Astrocyte of the hippocampus (primary cell): ENCODE measurements at regions not wholly inside any gene's neighbourhood (a gene's known extent, or its start where the extent isn't known, plus 50 kb on each side); places are given as distances from the start of the nearest gene placed in this dataset.
"Not testable (repeated sequence)": the region's sequence is repeated elsewhere in the genome, so short reads cannot be mapped to it uniquely, and the experiment has no call there.

Experiments used
- DNase-seq: peaks from one replicate; pipeline ENCODE4 v3.0.0; 2011; ENCODE audit warnings: low read depth, low spot score

- no peak for DNase-seq
These were observed 210.7 kb downstream of the EFCAB11 start for GRCh38 chr14:89743828-89744227.

- DNase-seq, result no peak
These were observed 214.3 kb downstream of the EFCAB11 start for GRCh38 chr14:89740241-89740640.

- no peak for DNase-seq
These were observed 217.6 kb downstream of the EFCAB11 start for GRCh38 chr14:89736881-89737280.

DNA sequence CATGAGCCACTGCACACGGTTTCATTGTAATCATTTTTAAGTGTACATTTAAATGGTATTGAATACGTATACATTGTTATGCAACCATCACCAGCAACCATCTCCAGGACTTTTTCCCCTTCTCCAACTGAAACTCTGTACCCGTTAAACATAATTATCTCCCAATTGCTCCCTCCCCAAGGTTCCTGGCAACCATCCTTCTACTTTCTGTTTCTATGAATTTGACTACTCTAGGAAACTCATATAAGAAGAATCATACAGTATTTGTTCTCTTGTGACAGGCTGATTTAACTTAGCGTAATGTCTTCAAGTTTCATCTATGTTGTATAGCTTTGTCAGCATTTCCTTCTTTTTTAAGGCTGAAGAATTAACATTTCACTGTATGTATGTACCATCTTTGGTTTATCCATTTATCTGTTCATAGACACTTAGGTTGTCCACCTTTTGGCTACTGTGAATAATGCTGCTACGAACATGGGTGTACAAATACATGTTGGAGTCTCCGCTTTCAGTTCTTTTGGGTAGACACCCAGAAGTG lies 223.1 kb downstream of the EFCAB11 start:
- no peak for DNase-seq

DNA sequence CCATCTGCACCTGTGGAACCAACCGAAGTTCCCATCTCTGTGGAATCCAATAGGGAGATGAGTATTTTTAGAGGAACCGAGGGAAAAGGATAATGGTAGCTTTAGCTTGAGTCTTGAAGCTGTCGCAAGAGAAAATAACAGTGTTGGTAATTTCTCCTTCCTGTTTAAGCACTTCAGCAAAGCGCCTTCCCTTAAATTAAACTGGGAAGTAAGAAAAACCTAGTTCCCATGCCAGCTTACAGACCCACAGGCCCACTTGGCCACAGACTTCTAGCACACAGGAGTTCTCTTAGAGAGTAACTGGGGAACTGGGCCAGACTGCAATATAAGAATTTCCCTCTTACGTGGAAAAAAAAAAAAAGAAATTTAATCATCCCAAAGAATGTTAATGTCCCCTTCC lies 223.8 kb downstream of the EFCAB11 start:
- DNase-seq, result no peak

DNA sequence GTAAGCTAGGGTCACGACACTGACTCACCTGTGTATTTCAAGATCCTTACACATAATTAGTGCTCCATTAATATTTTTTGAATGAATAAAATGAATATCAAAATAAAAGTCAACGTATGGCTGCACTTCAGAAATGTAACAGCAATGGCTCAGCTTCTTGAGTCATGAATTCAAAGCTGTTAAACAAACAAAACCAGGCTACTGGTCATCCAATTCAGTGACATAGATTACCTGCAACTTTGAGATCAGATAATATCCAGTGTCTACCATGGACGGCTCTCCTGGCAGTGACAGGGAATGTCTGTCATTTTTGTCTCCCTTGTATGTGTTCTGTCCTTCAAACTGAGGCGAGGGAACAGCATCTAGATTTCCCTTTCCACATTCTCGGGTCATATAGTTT lies 225.6 kb downstream of the EFCAB11 start:
- DNase-seq, result no peak

DNA sequence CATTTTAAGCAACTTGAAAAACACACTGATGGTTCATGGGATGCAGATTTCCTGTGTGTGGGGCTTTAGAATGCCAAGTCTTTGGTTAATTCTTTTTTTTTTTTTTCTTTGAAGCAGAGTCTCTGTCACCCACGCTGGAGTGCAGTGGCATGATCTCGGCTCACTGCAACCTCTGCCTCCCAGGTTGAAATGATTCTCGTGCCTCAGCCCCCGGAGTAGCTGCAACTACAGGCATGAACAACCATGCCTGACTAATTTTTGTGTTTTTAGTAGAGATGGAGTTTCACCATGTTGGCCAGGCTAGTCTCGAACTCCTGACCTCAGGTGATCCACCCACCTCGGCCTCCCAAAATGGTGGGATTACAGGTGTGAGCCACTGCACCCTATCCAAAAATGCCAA lies 228.3 kb downstream of the EFCAB11 start:
- DNase-seq, result not testable (repeated sequence)

DNA sequence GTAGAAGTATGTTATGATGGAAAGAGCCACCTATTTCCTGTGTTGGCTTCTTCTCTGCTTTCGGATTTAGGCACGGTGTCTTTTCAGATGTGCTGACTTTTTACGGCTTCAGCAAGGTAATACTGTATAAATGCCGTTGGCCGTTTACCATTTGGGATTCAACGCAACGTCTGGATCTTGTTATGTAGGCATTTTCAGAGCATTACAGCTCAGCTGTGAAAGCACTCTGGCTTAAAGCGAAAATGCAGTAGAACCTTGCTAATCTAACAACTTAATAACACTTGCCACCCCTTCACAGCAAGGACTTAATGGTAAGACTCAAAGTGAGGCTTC lies 229.9 kb downstream of the EFCAB11 start:
- no peak for DNase-seq

- no peak for DNase-seq
These were observed 230.5 kb downstream of the EFCAB11 start for GRCh38 chr14:89723930-89724627.

DNA sequence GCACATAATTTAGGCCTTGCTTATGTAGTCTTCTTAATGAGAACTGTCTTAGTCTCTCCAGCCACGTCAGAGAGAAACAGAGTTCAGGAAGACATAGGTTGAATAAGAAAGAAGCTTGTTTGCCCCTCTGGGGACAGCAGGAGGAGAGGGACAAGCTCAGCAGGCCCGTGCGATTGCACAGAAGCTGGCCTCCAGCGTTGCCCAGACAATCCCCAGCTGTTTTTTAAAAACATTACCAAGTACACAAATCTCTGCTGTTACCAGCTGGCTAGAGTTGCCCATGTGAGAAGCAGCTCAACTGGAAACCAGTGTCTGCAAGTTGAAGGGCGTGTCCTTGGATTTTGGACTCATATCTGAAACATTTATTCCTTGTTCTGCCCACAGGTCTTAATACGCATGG lies 232.6 kb downstream of the EFCAB11 start:
- DNase-seq, result no peak

DNA sequence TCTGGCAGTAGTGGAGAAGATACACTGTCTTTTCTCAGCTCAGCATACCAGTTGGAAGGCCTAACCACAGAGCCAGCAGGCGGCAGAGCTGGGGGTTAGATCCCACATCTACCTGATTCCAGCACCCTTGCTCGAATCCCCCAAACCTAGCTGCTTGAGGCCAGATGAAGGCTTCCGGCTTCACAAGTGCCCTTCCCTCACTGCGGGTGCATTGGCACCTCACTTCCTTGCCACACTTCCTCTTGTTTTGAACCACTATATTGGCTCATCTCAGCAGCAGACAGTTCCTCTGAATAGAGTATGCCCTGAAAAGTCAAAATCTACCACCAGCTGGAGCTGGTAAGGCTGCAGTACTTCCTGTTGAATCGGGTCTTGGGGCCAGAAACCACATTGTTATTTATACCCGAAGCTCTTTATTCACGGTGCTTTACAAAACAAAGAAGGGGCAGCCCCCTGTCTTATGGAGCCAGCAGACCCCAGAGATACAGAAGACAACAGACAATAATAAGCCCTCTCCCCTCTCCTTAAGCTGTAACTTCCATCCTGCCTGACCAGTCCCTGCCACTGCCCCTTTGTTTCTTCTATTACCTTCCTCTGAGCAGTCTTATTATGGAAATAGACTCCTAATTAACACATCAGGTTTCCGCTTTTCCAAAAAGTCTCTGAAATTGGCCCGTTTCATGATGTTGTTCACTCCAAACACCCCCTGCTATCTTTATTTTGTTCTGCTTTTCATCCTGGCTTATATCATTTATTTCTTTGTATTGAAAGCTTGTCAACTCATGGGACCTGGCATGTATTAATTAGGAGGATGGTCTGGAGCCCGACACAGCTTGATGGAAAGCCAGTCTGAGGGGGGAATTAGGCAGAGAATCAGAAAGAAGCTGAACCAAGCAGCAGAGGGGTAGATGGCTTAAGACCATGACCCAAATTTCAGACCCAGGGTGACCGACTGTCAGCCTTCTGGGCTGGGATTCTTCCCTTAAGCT lies 233.5 kb downstream of the EFCAB11 start:
- DNase-seq, result peak; percentile 9

- DNase-seq, result no peak
These were observed 234.3 kb downstream of the EFCAB11 start for GRCh38 chr14:89720076-89720687.

DNA sequence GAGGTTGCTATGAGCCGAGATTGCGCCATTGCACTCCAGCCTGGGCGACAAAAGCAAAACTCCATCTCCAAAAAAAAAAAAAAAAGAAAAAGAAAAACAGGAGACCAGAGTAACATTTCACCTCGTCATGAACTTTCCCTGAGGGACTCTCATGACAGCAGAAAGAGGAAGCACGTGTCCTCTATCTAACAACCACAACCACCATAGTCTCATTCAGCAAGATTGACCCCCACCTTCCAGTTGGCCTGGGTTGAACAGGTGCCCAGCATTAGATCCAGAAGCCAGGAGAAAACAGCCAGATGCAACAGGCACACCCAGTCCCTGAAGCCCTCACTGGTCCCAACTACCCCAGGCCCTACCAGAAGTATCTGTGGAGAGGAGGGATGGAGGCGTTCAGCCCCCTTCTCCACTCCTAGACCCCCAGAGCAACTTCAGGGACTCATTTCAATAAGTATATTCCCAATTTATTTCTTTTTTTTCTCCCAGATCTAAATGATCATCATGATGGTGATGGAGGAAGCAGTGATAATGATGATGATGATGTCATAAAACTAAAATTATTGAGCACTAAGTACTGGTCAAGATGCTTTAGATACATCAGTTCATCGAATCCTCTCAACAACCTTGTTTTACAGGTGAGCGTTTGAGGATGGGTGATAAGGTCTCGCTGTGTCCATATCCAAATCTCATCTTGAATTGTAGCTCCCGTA lies 235.0 kb downstream of the EFCAB11 start:
- DNase-seq, result no peak

DNA sequence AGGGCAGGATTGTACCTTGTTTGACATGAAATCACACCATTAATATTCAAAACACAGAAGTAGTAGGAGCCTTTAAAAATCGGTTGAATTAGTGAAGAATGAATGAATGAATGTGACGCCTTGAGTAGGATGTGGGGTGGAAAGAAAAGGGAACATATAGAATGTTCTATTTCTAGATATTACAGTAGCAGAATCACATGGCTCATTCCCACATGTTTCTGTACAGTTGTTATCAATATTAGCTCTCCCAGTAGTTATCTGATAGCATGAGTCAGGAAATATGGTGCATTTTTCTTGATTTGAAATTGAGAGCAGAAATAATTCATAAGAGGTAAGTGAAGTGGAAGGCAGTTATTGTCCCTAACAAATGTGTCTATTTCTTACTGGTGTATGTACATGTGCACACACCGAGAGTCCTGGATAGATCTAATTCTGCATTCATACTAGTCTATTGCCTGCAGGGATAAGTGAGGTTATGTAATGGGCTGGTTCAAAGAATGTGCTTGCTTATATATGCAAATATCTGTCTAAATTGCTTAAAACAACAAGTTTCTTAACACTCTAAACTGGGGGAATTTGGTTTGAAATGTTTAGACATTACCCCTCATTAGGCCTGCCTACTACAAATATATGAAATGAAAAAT lies 245.4 kb downstream of the EFCAB11 start:
- no peak for DNase-seq

DNA sequence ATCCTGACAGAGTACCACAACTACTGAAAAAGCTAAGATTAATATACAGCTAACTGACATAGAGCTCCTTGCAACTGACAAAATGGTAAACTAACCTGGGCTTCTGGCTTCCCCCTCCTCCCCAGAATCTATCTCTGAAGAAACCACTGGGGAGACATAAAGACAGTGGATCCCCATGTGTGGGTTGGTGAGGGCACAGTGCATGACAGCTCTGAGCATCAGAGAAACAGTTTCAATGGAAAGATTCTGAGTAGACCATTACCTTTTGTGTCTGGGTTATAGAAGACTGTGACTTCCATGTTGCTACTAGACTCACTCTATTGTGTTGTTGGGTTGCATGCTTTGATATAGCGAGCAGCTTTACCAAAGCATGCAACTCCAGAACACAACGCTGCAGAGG lies 247.4 kb downstream of the EFCAB11 start:
- DNase-seq, result no peak

DNA sequence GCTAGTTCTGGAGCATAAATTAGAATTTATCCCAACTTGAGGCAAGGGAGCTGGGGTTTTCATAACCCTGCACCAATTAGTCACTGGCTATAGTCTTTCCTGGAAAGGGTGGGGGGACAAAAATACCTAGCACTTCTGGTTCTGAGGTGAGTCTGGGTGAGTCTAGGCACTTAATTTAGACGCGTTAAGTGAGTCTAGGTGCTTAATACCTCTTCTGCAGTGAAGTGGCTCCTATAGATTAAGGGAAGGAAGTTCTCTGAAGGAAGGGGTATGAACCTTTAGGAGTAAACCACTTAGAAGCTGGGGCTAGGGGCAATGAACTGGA lies 251.7 kb downstream of the EFCAB11 start:
- DNase-seq, result no peak

DNA sequence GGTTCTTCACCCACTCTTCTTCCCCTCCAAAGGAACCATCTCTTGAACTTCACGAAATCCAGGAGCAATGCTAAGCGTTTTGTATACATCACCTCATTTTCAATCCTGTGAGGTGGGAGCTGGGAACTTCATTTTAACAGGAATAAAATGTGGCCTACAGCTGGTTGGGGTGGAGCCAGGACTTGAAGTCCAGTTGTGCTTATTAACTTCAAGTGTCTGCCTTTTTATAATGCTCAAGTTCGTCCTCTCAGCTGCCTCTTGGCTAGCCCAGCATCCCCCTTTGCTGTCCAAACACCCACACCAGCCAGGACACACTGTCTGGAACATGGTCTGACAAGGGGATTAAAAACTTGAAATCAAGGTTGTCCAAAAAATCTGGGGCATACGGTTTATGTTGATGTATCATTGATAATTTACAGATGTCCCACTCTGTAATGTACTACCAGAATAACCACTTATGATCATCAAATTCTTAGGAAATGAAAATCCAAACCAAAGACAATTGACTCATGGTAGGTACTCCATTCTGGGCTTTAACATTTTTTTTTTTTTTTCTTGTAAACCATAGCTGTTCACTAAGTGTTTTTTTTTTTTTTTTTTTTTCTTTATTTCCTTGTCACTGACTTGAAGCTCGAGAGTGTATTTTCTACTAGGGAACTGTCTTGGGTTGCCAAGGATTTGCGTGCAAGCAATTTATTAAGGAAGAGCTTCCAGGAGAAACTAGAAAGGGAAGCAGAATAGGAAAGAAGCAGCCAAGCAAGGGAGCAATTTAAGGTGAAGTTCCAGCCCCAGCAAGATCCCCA lies 252.3 kb downstream of the EFCAB11 start:
- DNase-seq, result peak; percentile 35

GRCh38 chr14:89701211-89702043 lies 253.1 kb downstream of the EFCAB11 start:
- peak; percentile 90 for DNase-seq

DNA sequence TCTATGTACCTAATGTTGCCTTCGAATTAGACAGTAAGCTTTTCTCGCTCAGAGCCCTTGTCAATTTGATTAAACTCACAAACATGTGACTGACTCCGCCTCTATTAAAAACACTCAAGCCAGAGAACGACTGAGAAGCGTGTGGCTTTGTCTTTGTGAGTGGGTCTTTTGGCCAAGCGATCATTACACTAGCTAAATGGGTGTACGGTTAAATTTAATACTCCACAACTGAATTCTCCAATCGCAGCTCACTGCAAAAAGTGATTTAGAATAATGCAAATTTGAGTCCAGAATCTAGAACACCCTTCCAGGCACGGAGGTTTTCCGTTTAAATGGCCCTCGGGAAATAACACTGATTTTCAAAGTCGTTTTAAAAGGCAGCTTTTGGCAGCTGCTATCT lies 253.7 kb downstream of the EFCAB11 start:
- DNase-seq, result peak; percentile 19

DNA sequence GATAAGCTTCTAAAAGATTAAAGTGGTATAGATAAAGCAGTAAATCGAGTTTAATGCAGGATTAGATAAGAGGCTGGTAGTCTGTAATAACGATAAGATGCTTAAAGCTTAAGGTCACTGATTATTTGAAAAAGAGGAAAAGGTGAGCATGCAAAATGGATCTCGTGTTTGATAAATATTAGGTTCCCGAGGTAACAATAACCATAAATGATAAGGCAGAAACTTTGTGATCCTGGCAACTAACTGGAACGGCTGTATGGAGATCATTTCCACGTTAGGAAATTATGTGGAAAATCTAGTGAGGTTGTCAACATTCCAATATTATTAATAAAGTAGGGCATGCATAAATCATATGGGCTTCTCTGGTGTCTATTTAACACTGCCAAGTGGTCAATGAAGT lies 255.5 kb downstream of the EFCAB11 start:
- no peak for DNase-seq
